Naive thymus-derived CD8-positive, alpha-beta T cell (primary cell): ENCODE measurements at regions not wholly inside any gene's neighbourhood (a gene's known extent, or its start where the extent isn't known, plus 50 kb on each side); places are given as distances from the start of the nearest gene placed in this dataset.

Source experiments
- ATAC-seq, 2 donors: fragments of 150-1000 bp; cut with Tn5 transposase in 1 of 2; sonication (Bioruptor Pico), chemical (Tn5 transposase) in 1 of 2; 1 replicate in 1 of 2; 2 replicates in 1 of 2; pipeline ENCODE4 v1.10.0; 2021; ENCODE audit warnings: mild to moderate bottlenecking in 2 of 2, moderate library complexity in 2 of 2
- POLR2A ChIA-PET: fragments of 350-600 bp; sonication (Branson Sonifier 250); formaldehyde crosslinking; loops from one replicate; lab custom pipeline; 2021; ENCODE audit warnings: antibody characterized with exemption; lab: Charles Lee
- DNase-seq, 10 donors: peaks; one replicate each; pipeline versions ENCODE4 v3.0.0 to v3.0.0-alpha.2; 2020 to 2022
- H3K27ac Mint-ChIP-seq, 10 donors: one replicate each; pipeline ENCODE4 v1.8.0; 2020 to 2022; ENCODE audit warnings: mild to moderate bottlenecking in 10 of 10, mixed read lengths in 10 of 10, moderate library complexity in 4 of 10, inconsistent platforms in 1 of 10
- H3K27me3 Mint-ChIP-seq, 5 donors: one replicate each; pipeline ENCODE4 v1.8.0; 2021 to 2022; ENCODE audit warnings: mixed read lengths in 5 of 5
- H3K36me3 Mint-ChIP-seq, 3 donors: one replicate each; pipeline ENCODE4 v1.8.0; 2020 to 2022; ENCODE audit warnings: mixed read lengths in 3 of 3, mild to moderate bottlenecking in 2 of 3, inconsistent platforms in 1 of 3
- H3K4me1 Mint-ChIP-seq, 4 donors: one replicate each; pipeline ENCODE4 v1.8.0; 2021 to 2022; ENCODE audit warnings: mixed read lengths in 4 of 4
- H3K4me3 Mint-ChIP-seq, 10 donors: one replicate each; pipeline ENCODE4 v1.8.0; 2020 to 2022; ENCODE audit warnings: mild to moderate bottlenecking in 10 of 10, mixed read lengths in 10 of 10, moderate library complexity in 6 of 10, inconsistent platforms in 1 of 10
- H3K9me3 Mint-ChIP-seq, 9 donors: one replicate each; pipeline ENCODE4 v1.8.0; 2020 to 2022; ENCODE audit warnings: mixed read lengths in 9 of 9, mild to moderate bottlenecking in 3 of 9, inconsistent platforms in 1 of 9, moderate library complexity in 1 of 9

DNA sequence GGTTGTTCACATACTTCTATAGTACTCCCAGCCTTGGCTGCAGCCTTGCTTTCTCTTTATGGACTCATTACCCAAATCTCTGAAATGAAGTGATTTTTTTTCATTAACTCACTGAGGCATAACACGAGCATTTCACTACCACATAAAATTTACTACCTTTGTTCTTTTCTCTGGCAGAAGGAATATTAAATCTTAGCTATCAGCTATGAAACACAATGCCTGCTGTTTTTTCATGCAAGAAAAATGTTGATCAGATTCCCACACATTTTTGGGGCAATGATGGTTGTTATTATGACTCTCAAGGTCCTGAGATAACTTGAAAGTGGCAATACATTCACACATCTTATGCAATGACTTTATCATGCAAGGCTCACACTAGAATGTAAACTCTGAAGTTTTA is 225.3 kb upstream of the ATP2B1 start:
- H3K27me3 Mint-ChIP-seq: no peaks in the 10 kb centered on the region
- peaks cover 0 to 38% (median 7%) of the 10 kb centered on the region in 4 donors for H3K4me1 Mint-ChIP-seq
- POLR2A ChIA-PET: interaction anchor here (1.1 kb wide), 1 partner anchor 225 kb away, joined by 3 read pairs; the partner anchor contains the start of gene ATP2B1
- ATAC-seq (no peak), DNase-seq (no peak)
- H3K4me3 Mint-ChIP-seq: no peak overlapping the region
- no peaks in the 10 kb centered on the region for H3K9me3 Mint-ChIP-seq
- peak overlapping the region in 6 of 10 donors; percentile 2 to 68 (median 38) for H3K27ac Mint-ChIP-seq
- no peaks in the 10 kb centered on the region for H3K36me3 Mint-ChIP-seq

DNA sequence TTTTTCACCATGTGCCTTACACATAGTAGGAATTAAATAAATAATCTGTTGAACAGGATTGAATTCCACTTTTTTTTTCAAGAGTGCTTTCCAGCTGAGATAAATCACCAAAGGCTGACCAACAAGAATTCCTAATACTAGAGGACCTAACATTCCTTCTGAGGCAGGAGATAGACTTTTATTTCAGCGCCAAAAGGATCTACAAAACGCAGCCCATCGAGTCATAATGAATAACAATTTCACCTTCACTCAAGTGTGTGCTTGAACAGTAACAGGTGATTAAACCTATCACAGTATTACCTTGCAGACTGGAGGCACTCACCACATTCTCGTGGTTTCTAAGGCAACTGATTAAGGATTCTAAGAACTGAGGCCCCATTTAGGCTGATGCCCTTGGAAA is 224.3 kb upstream of the ATP2B1 start:
- no peak overlapping the region for H3K4me3 Mint-ChIP-seq
- no peaks in the 10 kb centered on the region for H3K27me3 Mint-ChIP-seq
- POLR2A ChIA-PET: no interaction called here
- peak overlapping the region in 2 of 10 donors; percentile 49 to 51 for H3K27ac Mint-ChIP-seq
- ATAC-seq (peak; percentile 33 to 54), DNase-seq (no peak)
- H3K36me3 Mint-ChIP-seq: no peaks in the 10 kb centered on the region
- peaks cover 0 to 44% (median 7%) of the 10 kb centered on the region in 4 donors for H3K4me1 Mint-ChIP-seq
- H3K9me3 Mint-ChIP-seq: no peaks in the 10 kb centered on the region

DNA sequence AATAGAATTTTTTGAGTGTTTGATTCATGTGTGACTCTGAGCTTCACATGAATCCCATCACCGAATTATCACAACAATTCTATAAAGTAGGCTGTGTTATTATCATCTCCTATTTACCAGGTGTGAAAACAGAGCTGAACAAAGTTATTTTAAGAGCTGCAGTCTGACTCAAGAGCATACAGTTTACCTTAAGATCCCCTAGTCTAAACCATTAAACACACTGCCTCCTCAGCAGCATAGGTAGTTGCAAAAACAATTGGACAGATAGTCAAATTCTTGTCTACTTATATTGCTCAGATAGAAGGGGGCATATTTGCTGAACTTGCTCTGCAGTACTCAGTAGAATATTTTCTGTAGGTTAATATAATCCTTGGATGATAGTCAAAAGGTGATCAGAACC is 219.8 kb upstream of the ATP2B1 start:
- H3K4me1 Mint-ChIP-seq: peaks cover 6 to 36% (median 8%) of the 10 kb centered on the region in 4 donors
- ATAC-seq (no peak), DNase-seq (no peak)
- H3K27ac Mint-ChIP-seq: peak overlapping the region in 2 of 10 donors; percentile 26 to 82
- no peaks in the 10 kb centered on the region for H3K9me3 Mint-ChIP-seq
- H3K27me3 Mint-ChIP-seq: no peaks in the 10 kb centered on the region
- H3K36me3 Mint-ChIP-seq: no peaks in the 10 kb centered on the region
- POLR2A ChIA-PET: interaction anchor here (1.4 kb wide), 1 partner anchor 44 kb away, joined by 4 read pairs; no protein-coding TSS in a partner anchor
- H3K4me3 Mint-ChIP-seq: peak overlapping the region in 1 of 10 donors; percentile 55

DNA sequence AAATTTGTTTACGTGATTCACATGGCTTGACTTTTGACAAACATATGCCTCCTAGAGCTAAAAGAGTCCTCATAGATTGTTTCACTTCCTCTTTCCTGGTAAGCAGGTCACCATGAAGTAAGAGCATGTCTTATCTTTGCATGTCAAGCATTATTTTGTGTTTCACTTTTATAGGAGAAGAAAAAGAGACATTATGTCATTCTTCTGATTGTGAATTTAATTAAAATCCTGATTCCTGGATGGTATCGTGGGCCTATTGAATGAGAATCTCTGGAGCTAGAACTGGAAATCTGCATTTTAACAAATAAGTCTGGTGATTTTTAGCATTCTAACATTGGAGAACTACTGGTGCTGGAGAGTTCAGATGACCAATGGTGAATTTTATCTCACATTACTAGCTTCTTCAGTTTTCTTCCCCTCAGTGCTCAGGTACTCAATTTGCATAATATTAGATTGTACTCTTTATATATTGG is 218.6 kb upstream of the ATP2B1 start:
- peaks cover 6 to 32% (median 6%) of the 10 kb centered on the region in 4 donors for H3K4me1 Mint-ChIP-seq
- H3K4me3 Mint-ChIP-seq: peak overlapping the region in 2 of 10 donors; percentile 46 to 68
- peak overlapping the region in 2 of 10 donors; percentile 74 to 78 for H3K27ac Mint-ChIP-seq
- DNase-seq (no peak), ATAC-seq (peak; percentile 53 to 75)
- POLR2A ChIA-PET: interaction anchor here (1.4 kb wide), 2 partner anchors 43 to 218 kb away, joined by 4 read pairs; partner anchors contain the start of gene ATP2B1
- no peaks in the 10 kb centered on the region for H3K36me3 Mint-ChIP-seq
- no peaks in the 10 kb centered on the region for H3K27me3 Mint-ChIP-seq
- H3K9me3 Mint-ChIP-seq: no peaks in the 10 kb centered on the region

DNA sequence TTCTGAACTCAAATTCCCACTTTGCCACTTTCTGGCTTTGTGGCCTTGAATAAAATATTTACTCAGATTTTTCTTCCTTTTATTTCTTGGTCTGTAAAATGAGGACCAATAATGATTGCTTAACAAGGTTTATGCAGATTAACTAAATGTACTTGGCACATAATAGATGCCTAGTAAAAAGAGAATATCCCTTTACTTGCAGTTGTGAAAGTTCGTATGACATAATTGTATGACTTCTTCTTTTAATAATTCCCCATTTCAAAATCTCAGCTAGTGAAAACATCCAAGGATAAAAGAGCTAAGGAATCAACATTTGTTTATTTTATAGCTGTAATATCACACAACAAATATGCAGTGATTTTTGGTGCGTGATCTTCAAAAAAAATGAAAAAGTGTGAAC is 215.6 kb upstream of the ATP2B1 start:
- Mint-ChIP-seq H3K27me3 (no peaks in the 10 kb centered on the region), H3K27ac (peak overlapping the region in 2 of 10 donors; percentile 4 to 6), H3K4me3 (no peak overlapping the region), H3K4me1 (peaks cover 5 to 25% (median 6%) of the 10 kb centered on the region in 4 donors), H3K36me3 (no peaks in the 10 kb centered on the region), H3K9me3 (no peaks in the 10 kb centered on the region)
- DNase-seq (no peak), ATAC-seq (no peak)
- POLR2A ChIA-PET: interaction anchor here (2.1 kb wide), 1 partner anchor 215 kb away, joined by 6 read pairs; no protein-coding TSS in a partner anchor

DNA sequence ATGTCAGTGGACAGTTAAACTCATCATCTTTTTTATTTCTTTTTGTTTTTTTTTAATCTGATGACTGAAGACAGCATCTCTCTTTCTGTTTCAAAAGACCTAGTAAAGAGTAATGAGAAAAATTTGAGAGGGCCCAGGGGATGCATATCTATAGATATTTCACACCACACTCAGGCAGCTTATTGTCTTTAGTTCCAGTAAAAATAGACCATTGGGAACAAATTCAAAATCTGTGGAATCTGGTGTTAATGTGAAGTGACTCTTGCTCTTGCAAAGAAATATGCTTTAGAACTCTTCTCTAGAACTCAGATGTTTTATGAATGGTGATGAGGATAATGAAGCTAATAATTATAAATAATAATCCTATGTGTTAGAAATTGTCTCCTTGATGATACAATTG is 214.5 kb upstream of the ATP2B1 start:
- ATAC-seq (no peak), DNase-seq (no peak)
- H3K4me1 Mint-ChIP-seq: peaks cover 7 to 30% (median 11%) of the 10 kb centered on the region in 4 donors
- H3K9me3 Mint-ChIP-seq: no peaks in the 10 kb centered on the region
- H3K4me3 Mint-ChIP-seq: no peak overlapping the region
- POLR2A ChIA-PET: no interaction called here
- no peaks in the 10 kb centered on the region for H3K27me3 Mint-ChIP-seq
- no peak overlapping the region for H3K27ac Mint-ChIP-seq
- H3K36me3 Mint-ChIP-seq: no peaks in the 10 kb centered on the region

DNA sequence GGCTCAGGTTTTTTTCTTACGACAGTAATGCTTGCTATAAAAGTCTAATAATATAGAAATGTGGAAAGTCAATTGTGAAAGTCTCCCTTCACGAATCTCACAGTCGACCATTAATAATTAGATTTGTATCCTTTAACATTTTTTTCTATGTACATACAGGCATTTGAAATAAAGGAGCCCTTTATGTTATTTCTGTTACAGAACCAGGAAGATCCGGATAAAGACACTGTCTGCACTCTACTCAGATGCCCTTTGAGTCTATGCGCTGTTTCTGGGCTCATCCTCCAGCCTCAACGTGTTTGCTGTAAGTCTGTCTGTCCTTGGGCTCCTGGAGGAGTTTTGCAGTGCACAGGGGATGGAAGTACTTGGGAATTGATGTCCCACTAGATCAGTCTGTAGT is 212.2 kb upstream of the ATP2B1 start:
- H3K27me3 Mint-ChIP-seq: no peaks in the 10 kb centered on the region
- no peak for ATAC-seq

DNA sequence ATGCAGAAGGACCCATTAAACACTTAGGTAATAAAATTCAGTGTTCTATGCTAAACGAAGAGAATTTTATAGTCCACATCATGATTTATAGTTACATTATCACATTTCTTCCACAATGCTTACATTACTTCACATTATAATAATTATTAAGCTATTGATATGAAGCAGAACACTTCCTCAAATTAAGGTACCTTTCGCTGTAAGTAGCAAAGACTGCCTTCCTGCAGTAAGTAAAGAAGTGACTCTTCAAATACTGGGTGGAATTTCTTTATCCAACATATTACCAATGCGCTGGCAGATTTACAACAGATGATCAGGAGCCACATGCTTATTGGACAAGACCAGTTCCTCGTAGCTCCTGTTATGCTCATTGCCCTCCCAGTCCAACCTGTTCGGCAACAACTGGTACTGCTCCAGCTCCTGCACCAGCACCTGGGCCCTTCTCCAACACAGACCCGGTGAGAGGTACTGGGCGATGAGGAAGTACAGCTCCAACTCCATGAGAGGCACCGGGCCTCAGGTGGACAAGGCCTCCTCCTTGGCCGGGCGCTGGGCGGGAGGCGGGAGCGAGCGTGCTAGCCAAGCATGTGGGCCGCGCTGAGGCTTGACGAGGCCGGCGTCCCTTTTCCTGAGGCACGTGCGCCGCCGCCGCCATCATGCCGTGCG is 210.7 kb upstream of the ATP2B1 start:
- no peaks in the 10 kb centered on the region for H3K27me3 Mint-ChIP-seq
- no peaks in the 10 kb centered on the region for H3K9me3 Mint-ChIP-seq
- POLR2A ChIA-PET: no interaction called here
- no peaks in the 10 kb centered on the region for H3K36me3 Mint-ChIP-seq
- DNase-seq (peak in 1 of 10 donors; percentile 3), ATAC-seq (no peak)
- no peak overlapping the region for H3K4me3 Mint-ChIP-seq
- H3K27ac Mint-ChIP-seq: no peak overlapping the region
- peaks cover 2 to 17% (median 6%) of the 10 kb centered on the region in 4 donors for H3K4me1 Mint-ChIP-seq

More for the DNA sequence above, 212.2 kb upstream of the ATP2B1 start:
- Mint-ChIP-seq H3K4me1 (peaks cover 2 to 23% (median 6%) of the 10 kb centered on the region in 4 donors), H3K9me3 (no peaks in the 10 kb centered on the region), H3K27ac (no peak overlapping the region), H3K36me3 (no peaks in the 10 kb centered on the region), H3K4me3 (no peak overlapping the region)
- no peak for DNase-seq
- POLR2A ChIA-PET: no interaction called here

DNA sequence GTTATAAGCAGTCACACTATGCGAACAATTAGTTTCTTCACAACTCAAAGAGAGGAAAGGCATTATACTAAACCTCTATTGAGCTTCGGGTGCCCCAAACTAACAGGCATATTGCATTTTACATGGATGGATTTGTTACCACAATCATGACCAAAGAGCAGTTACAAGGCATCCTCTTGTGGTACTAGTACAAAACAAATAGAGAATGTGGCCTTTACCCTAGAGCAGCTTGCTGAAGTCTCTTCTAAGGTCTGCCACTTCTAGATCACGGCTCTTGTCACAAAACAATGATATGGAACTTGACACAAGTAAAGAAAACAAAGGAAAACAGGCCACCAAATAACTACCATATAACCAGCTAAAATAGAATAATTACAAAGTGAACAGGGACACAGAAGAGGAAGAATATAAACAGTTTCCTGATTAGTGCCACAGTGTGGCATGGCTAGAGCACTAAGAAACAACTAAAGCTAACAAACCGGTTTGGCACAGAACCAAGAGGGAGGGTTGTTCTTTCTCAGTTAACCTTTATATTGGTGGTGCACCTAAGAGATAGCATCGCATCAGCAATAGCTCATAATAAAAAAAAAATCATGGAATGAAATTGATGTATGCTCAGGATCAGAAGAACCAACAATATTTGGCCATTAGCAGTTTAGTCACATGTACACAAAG is 209.7 kb upstream of the ATP2B1 start:
- ATAC-seq: peak; percentile 39 to 47
- no peaks in the 10 kb centered on the region for H3K36me3 Mint-ChIP-seq
- H3K9me3 Mint-ChIP-seq: no peaks in the 10 kb centered on the region
- no peak overlapping the region for H3K4me3 Mint-ChIP-seq
- peaks cover 2 to 15% (median 6%) of the 10 kb centered on the region in 4 donors for H3K4me1 Mint-ChIP-seq
- POLR2A ChIA-PET: interaction anchor here (0.8 to 1.4 kb wide), 3 partner anchors 38 to 209 kb away, joined by 3 to 4 read pairs (median 3); partner anchors contain the start of gene ATP2B1
- no peak for DNase-seq
- H3K27ac Mint-ChIP-seq: peak overlapping the region in 8 of 10 donors; percentile 0 to 55 (median 4)
- H3K27me3 Mint-ChIP-seq: no peaks in the 10 kb centered on the region

DNA sequence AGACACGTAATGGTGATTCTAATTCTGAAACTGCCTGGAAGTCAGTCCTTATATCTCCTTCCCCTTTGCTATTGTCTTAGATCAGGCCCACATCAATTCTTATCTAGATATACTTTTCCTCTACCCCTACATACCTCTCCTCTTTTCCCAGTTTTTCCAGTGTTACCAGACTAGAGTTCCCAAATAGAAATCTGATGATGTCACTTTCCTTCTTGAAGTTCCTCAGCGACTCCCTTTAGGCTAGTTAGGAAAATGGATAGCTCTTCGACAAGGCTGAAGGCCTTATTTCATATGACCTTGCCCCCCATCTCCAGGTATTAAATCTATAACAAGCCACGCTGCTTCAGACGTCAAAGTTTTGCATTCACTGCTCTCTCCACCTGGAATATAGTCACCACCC is 201.1 kb upstream of the ATP2B1 start:
- DNase-seq (no peak), ATAC-seq (no peak)
- no peak overlapping the region for H3K4me3 Mint-ChIP-seq
- no peaks in the 10 kb centered on the region for H3K27me3 Mint-ChIP-seq
- peaks cover 0 to 8% (median 0%) of the 10 kb centered on the region in 3 donors for H3K36me3 Mint-ChIP-seq
- peak overlapping the region in 1 of 10 donors; percentile 21 for H3K27ac Mint-ChIP-seq
- H3K9me3 Mint-ChIP-seq: peaks cover 0 to 19% (median 5%) of the 10 kb centered on the region in 9 donors
- POLR2A ChIA-PET: no interaction called here
- H3K4me1 Mint-ChIP-seq: no peaks in the 10 kb centered on the region

DNA sequence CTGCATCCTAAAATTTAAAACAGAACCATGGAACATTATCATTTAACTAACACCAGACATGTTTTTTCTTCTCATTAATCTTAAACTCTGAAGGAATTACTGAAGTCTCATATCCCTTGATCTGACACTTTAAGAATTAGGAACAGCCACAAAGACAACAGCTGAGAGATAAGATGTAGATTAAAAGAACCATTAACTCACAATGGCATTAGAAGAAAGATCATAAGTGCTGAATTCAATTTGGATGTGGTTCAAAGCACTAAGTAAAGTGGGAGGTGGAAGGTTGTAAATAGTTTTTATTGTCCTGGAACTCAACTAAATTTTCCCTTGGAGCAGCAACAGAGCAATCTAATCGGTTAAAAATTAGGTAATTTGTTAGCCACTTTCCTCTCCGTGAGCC is 199.0 kb upstream of the ATP2B1 start:
- POLR2A ChIA-PET: no interaction called here
- Mint-ChIP-seq H3K36me3 (peaks cover 0 to 5% (median 0%) of the 10 kb centered on the region in 3 donors), H3K9me3 (peaks cover 0 to 19% (median 3%) of the 10 kb centered on the region in 9 donors), H3K4me3 (no peak overlapping the region), H3K4me1 (no peaks in the 10 kb centered on the region), H3K27me3 (no peaks in the 10 kb centered on the region), H3K27ac (no peak overlapping the region)
- no peak for ATAC-seq
- DNase-seq: no peak

DNA sequence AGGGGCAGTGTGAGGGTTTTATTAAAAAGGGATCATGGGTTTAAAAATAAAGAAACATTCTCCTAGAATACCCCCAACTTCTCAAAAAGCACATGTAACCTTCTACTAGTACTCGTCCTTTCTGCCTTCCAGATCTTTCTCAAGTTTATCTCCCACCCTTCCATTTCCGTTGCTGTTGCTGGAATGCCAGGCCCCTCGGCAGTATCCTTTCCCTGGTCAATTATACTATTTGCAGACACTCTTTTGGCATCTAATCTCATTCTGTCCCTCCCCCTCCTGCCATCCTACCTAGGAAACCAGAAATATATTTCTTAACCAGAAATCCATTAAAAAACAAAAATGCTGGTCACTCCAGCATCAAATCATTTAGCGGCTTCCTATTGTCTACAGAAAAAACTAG is 198.2 kb upstream of the ATP2B1 start:
- H3K27me3 Mint-ChIP-seq: no peaks in the 10 kb centered on the region
- ATAC-seq (no peak), DNase-seq (no peak)
- no peak overlapping the region for H3K27ac Mint-ChIP-seq
- H3K36me3 Mint-ChIP-seq: peaks cover 0 to 5% (median 0%) of the 10 kb centered on the region in 3 donors
- peaks cover 0 to 19% (median 3%) of the 10 kb centered on the region in 9 donors for H3K9me3 Mint-ChIP-seq
- no peak overlapping the region for H3K4me3 Mint-ChIP-seq
- POLR2A ChIA-PET: no interaction called here
- H3K4me1 Mint-ChIP-seq: peaks cover 0 to 4% (median 0%) of the 10 kb centered on the region in 4 donors

DNA sequence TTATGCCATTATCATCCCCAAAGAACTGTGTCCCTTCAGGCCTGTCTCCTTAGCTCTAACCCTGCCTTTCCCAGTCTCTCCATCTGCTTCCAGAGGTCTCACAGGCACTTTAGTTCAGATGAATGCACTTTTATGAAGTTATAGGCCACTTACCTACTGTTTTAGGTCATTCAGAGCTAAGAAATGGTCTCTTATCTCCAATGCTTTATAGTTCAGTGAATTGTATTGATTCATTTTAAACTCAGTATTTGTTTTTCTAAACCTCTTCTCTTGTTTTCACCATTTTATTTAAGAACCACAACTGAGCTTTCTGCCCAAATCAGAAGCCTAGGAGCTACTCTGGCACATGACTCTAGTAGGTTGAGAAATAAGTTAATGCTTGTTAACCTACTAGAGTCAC is 197.5 kb upstream of the ATP2B1 start:
- Mint-ChIP-seq H3K4me3 (no peak overlapping the region), H3K4me1 (peaks cover 0 to 4% (median 0%) of the 10 kb centered on the region in 4 donors), H3K9me3 (peaks cover 0 to 13% (median 0%) of the 10 kb centered on the region in 9 donors), H3K27ac (no peak overlapping the region), H3K27me3 (no peaks in the 10 kb centered on the region), H3K36me3 (peaks cover 0 to 3% (median 0%) of the 10 kb centered on the region in 3 donors)
- POLR2A ChIA-PET: no interaction called here
- ATAC-seq (no peak), DNase-seq (no peak)
